Right atrium auricular region (tissue), 2 donors: ENCODE measurements at regions not wholly inside any gene's neighbourhood (a gene's known extent, or its start where the extent isn't known, plus 50 kb on each side); places are given as distances from the start of the nearest gene placed in this dataset.

Experiments used
- DNase-seq: peaks from one replicate; pipeline ENCODE4 v3.0.0-alpha.2; 2019; ENCODE audit warnings: low spot score
- H3K27ac ChIP-seq, 2 donors: fragments of 200-600 bp; sonication (generic); 1 replicate in 1 of 2; 2 replicates in 1 of 2; pipeline ENCODE4 v1.5.1; 2016 to 2019
- H3K27me3 ChIP-seq, 2 donors: fragments of 200-600 bp; sonication (generic); one replicate each; pipeline versions ENCODE4 v1.5.1 to v1.6.0; 2017 to 2019
- H3K36me3 ChIP-seq: fragments of 200-600 bp; sonication (generic); one replicate; pipeline ENCODE4 v1.5.1; 2016
- H3K4me1 ChIP-seq, 2 donors: fragments of 200-600 bp; sonication (generic); one replicate each; pipeline versions ENCODE4 v1.5.1 to v1.6.0; 2017 to 2019
- H3K4me3 ChIP-seq, 2 donors: fragments of 200-600 bp; sonication (generic); 1 replicate in 1 of 2; 2 replicates in 1 of 2; pipeline ENCODE4 v1.5.1; 2017 to 2019; ENCODE audit warnings: mild to moderate bottlenecking in 1 of 2, moderate library complexity in 1 of 2
- H3K9me3 ChIP-seq, 2 donors: fragments of 200-600 bp; sonication (generic); one replicate each; pipeline ENCODE4 v1.5.1; 2019
- CTCF ChIP-seq, 2 donors: fragments of 200-600 bp; sonication (generic); IDR thresholded peaks; one replicate each; pipeline ENCODE4 v1.5.1; 2019; ENCODE audit warnings: antibody characterized with exemption in 2 of 2

- H3K4me1 ChIP-seq = no peaks in the 10 kb centered on the region
- no peak for TF ChIP-seq CTCF (IDR thresholded peaks at IDR 0.05)
- H3K36me3 ChIP-seq = no peaks in the 10 kb centered on the region
- H3K4me3 ChIP-seq = no peak overlapping the region
- no peaks in the 10 kb centered on the region for H3K27me3 ChIP-seq
- H3K9me3 ChIP-seq = peaks cover 0 to 20% of the 10 kb centered on the region in 2 donors
- no peak for DNase-seq
- no peak overlapping the region for H3K27ac ChIP-seq
Measured at GRCh38 chr3:145197821-145198220, 963.2 kb downstream of the PLOD2 start.

- Histone ChIP-seq H3K4me3 (no peak overlapping the region), H3K36me3 (no peaks in the 10 kb centered on the region), H3K9me3 (no peaks in the 10 kb centered on the region), H3K27ac (no peak overlapping the region), H3K27me3 (no peaks in the 10 kb centered on the region), H3K4me1 (no peaks in the 10 kb centered on the region)
- DNase-seq = no peak
- no peak for TF ChIP-seq CTCF (IDR thresholded peaks at IDR 0.05)
Measured at GRCh38 chr3:145209561-145209960, 951.4 kb downstream of the PLOD2 start.

- TF ChIP-seq CTCF (IDR thresholded peaks at IDR 0.05) = no peak
- no peak for DNase-seq
- Histone ChIP-seq H3K9me3 (peaks cover 0 to 7% of the 10 kb centered on the region in 2 donors), H3K27me3 (no peaks in the 10 kb centered on the region), H3K4me1 (no peaks in the 10 kb centered on the region), H3K36me3 (no peaks in the 10 kb centered on the region), H3K4me3 (no peak overlapping the region), H3K27ac (no peak overlapping the region)
Measured at GRCh38 chr3:145219355-145220235, 941.4 kb downstream of the PLOD2 start.

- H3K27me3 ChIP-seq = no peaks in the 10 kb centered on the region
- DNase-seq = no peak
- TF ChIP-seq CTCF (IDR thresholded peaks at IDR 0.05) = no peak
- H3K4me1 ChIP-seq = no peaks in the 10 kb centered on the region
- H3K9me3 ChIP-seq = peaks cover 0 to 8% of the 10 kb centered on the region in 2 donors
- no peak overlapping the region for H3K4me3 ChIP-seq
- no peaks in the 10 kb centered on the region for H3K36me3 ChIP-seq
- no peak overlapping the region for H3K27ac ChIP-seq
Measured at GRCh38 chr3:145224886-145225285, 936.1 kb downstream of the PLOD2 start.

GRCh38 chr3:145243875-145244274 lies 917.1 kb downstream of the PLOD2 start:
- no peak overlapping the region for H3K27ac ChIP-seq
- peaks cover 0 to 17% of the 10 kb centered on the region in 2 donors for H3K9me3 ChIP-seq
- no peaks in the 10 kb centered on the region for H3K4me1 ChIP-seq
- no peaks in the 10 kb centered on the region for H3K36me3 ChIP-seq
- no peak overlapping the region for H3K4me3 ChIP-seq
- no peaks in the 10 kb centered on the region for H3K27me3 ChIP-seq
- no peak for DNase-seq
- no peak for TF ChIP-seq CTCF (IDR thresholded peaks at IDR 0.05)
